Progenitor cell of endocrine pancreas (in vitro differentiated cells): ENCODE measurements at regions not wholly inside any gene's neighbourhood (a gene's known extent, or its start where the extent isn't known, plus 50 kb on each side); places are given as distances from the start of the nearest gene placed in this dataset.

ENCODE experiments used
- DNase-seq: peaks from one replicate; pipeline ENCODE4 v3.0.0; 2021; ENCODE audit warnings: low spot score; ENCODE audit not compliant: unreplicated experiment
- H3K27ac Mint-ChIP-seq: 2 replicates; pipeline ENCODE4 v1.8.0; 2021; ENCODE audit warnings: mild to moderate bottlenecking, moderate library complexity, mixed read lengths
- H3K27me3 Mint-ChIP-seq: 2 replicates; pipeline ENCODE4 v1.8.0; 2021; ENCODE audit warnings: mixed read lengths
- H3K36me3 Mint-ChIP-seq: 2 replicates; pipeline ENCODE4 v1.8.0; 2022; ENCODE audit warnings: mixed read lengths; ENCODE audit not compliant: insufficient read depth
- H3K4me1 Mint-ChIP-seq: 2 replicates; pipeline ENCODE4 v1.8.0; 2021; ENCODE audit warnings: low read depth, mixed read lengths
- H3K4me3 Mint-ChIP-seq: 2 replicates; pipeline ENCODE4 v1.8.0; 2021; ENCODE audit warnings: low read depth, mild to moderate bottlenecking, moderate library complexity, mixed read lengths
- H3K9me3 Mint-ChIP-seq: 2 replicates; pipeline ENCODE4 v1.8.0; 2021; ENCODE audit warnings: low read depth, mixed read lengths
- TF ChIP-seq, protein P1 (sequence below): fragments of 200-600 bp; sonication (generic); IDR thresholded peaks from one replicate; pipeline ENCODE4 v1.5.0; 2021; ENCODE audit warnings: antibody characterized with exemption, mild to moderate bottlenecking; ENCODE audit not compliant: unreplicated experiment

DNA sequence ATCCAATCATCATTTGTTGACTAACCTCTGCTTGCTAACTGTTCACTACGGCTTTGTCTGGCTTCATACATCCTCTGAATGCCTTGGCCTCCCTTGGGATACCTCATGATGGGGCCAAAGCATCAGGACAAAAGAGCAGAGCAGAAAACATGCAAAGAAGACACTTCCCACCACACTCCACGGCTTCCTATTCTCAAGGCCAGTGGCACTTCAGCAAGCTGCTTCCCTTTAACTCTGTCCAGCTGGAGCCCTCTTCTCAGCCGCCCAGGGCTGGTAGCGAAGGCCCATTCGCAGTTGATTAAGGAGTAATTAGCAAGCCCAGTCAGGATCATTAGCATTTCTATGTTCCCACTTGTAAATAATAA, 224.3 kb upstream of the FGGY start:
- no peak for DNase-seq
- TF ChIP-seq, protein P1, sequence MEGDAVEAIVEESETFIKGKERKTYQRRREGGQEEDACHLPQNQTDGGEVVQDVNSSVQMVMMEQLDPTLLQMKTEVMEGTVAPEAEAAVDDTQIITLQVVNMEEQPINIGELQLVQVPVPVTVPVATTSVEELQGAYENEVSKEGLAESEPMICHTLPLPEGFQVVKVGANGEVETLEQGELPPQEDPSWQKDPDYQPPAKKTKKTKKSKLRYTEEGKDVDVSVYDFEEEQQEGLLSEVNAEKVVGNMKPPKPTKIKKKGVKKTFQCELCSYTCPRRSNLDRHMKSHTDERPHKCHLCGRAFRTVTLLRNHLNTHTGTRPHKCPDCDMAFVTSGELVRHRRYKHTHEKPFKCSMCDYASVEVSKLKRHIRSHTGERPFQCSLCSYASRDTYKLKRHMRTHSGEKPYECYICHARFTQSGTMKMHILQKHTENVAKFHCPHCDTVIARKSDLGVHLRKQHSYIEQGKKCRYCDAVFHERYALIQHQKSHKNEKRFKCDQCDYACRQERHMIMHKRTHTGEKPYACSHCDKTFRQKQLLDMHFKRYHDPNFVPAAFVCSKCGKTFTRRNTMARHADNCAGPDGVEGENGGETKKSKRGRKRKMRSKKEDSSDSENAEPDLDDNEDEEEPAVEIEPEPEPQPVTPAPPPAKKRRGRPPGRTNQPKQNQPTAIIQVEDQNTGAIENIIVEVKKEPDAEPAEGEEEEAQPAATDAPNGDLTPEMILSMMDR: no peak
- H3K27ac Mint-ChIP-seq: no peak overlapping the region
- peaks cover 28% of the 10 kb centered on the region for H3K27me3 Mint-ChIP-seq
- no peaks in the 10 kb centered on the region for H3K9me3 Mint-ChIP-seq
- H3K4me3 Mint-ChIP-seq: no peak overlapping the region
- no peaks in the 10 kb centered on the region for H3K36me3 Mint-ChIP-seq
- peaks cover 17% of the 10 kb centered on the region for H3K4me1 Mint-ChIP-seq

DNA sequence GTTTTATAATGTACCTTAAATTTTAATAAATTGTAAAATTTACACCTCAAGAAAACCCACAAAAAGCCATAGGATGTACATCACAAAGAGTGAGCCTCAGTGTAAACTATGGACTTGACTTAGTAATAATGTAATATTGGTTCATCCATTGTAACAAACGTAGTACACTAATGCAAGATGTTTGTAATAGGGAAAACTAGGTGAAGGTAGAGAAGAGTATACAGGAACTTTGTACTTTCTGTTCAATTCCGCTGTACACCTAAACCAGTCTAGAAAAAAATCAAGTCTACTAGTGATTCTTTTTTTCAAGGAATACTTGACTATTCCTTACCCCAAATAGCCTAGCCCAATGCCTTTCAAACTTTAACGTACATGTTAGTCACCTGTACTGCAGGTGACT, 222.3 kb upstream of the FGGY start:
- TF ChIP-seq, protein P1: no peak
- Mint-ChIP-seq H3K9me3 (no peaks in the 10 kb centered on the region), H3K27me3 (peaks cover 34% of the 10 kb centered on the region), H3K27ac (no peak overlapping the region), H3K36me3 (no peaks in the 10 kb centered on the region), H3K4me3 (no peak overlapping the region), H3K4me1 (peaks cover 37% of the 10 kb centered on the region)
- no peak for DNase-seq

DNA sequence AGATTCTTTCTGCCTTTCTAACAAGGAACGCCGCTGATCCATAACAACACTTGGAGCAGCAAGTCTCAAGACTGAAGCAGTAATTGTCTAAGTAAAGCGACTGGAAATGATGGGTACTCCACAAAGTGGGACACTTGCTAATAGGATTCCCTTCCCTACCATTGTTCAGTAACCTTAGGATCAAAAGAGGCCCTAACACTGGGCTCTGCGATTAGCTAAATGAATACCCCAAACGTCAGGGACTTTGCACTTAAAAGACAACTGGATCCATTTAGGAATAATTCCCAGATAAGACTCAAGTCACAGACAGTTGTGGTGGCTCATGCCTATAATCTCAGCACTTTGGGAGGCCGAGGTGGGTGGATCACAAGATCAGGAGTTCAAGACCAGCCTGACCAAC, 221.9 kb upstream of the FGGY start:
- TF ChIP-seq, protein P1: no peak
- no peak for DNase-seq
- H3K4me1 Mint-ChIP-seq: peaks cover 42% of the 10 kb centered on the region
- H3K27me3 Mint-ChIP-seq: peaks cover 37% of the 10 kb centered on the region
- H3K36me3 Mint-ChIP-seq: no peaks in the 10 kb centered on the region
- H3K27ac Mint-ChIP-seq: no peak overlapping the region
- no peak overlapping the region for H3K4me3 Mint-ChIP-seq
- no peaks in the 10 kb centered on the region for H3K9me3 Mint-ChIP-seq

DNA sequence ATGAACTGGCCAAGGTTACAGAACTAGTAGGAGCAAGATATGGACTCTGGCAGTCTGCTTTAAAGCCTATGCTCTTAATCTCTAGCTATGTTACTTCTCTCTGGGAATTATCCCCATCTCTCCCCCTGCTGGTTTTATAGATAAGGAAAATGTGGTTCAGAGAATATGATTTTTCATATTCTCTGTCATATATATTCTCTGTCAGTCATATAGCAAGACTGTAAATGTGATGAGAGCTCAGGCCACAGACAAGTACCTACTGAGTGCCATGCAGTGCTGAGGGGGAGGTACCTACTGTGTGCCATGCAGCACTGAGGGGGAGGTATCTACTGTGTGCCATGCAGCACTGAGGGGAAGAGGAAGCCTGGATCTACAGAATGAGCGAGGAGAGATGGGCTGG, 220.3 kb upstream of the FGGY start:
- Mint-ChIP-seq H3K4me3 (no peak overlapping the region), H3K27ac (no peak overlapping the region), H3K27me3 (peaks cover 49% of the 10 kb centered on the region), H3K36me3 (no peaks in the 10 kb centered on the region), H3K9me3 (no peaks in the 10 kb centered on the region), H3K4me1 (peaks cover 32% of the 10 kb centered on the region)
- no peak for DNase-seq
- TF ChIP-seq, protein P1: no peak

DNA sequence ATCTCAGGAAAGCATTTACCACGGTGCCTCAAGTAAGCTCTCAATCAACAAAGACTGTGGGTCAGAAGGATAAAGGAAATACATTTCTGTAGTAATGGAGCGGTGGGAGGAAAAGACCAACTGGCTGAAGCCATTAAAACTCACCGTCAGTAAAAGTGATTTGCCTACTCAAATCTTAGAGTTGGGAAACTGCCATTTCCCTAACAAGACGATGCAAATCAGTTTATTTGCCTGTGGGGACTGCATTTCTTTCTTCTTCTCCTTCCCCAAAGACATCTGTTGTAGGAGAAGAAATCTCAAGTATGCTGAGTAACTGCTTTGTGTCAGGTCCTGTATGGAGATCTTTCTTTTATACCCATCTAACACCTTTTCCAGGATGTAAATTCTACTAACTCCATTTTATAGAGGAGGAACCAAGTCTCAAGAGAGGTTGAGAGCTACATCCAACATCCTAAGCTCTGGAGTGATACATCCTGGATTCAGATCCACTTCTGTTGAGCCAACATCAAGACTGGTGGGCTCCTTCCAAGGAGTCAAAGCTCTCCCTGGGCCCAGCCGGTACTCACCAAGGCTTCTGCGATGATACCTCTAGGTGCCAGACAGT, 219.3 kb upstream of the FGGY start:
- TF ChIP-seq, protein P1: no peak
- Mint-ChIP-seq H3K27ac (no peak overlapping the region), H3K9me3 (no peaks in the 10 kb centered on the region), H3K4me1 (peaks cover 27% of the 10 kb centered on the region), H3K36me3 (no peaks in the 10 kb centered on the region), H3K27me3 (peaks cover 53% of the 10 kb centered on the region), H3K4me3 (no peak overlapping the region)
- no peak for DNase-seq
